Gastrocnemius medialis (tissue), 4 donors: ENCODE measurements at regions not wholly inside any gene's neighbourhood (a gene's known extent, or its start where the extent isn't known, plus 50 kb on each side); places are given as distances from the start of the nearest gene placed in this dataset.
"Not testable (repeated sequence)": the region's sequence is repeated elsewhere in the genome, so short reads cannot be mapped to it uniquely, and the experiment has no call there.

Source experiments
- POLR2A ChIP-seq, 2 donors: fragments of 450-650 bp; IDR thresholded peaks; one replicate each; pipeline ENCODE4 v1.6.1; 2017; ENCODE audit warnings: antibody characterized with exemption in 2 of 2, mild to moderate bottlenecking in 2 of 2, moderate library complexity in 2 of 2
- TF ChIP-seq, protein P1 (sequence below), 5 experiments: fragments of 450-650 bp in 3 of 5; fragments of 200-600 bp in 2 of 5; sonication (generic) in 2 of 5; IDR thresholded peaks in 4 of 5; conservative IDR thresholded peaks in 1 of 5; 1 replicate in 4 of 5; 2 replicates in 1 of 5; pipeline ENCODE4 v1.5.1; 2016 to 2019; ENCODE audit warnings: antibody characterized with exemption in 5 of 5, mild to moderate bottlenecking in 3 of 5, moderate library complexity in 3 of 5

DNA sequence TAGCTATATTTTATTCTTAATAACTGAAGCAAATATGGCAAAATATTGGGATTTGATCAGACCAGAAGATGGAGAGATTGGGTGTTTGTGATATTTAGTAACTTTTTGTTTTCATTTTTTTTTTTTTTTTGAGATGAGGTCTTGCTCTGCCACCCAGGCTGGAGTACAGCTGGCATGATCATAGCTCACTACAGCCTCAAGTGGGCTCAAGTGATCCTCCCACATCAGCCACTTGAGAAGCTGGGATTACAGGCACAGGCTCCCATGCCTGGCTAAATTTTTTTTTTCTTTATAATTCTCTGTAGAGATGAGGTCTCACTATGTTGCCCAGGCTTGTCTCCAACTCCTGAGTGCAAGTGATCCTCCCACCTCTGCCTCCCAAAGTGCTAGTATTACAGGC lies 686.4 kb downstream of the CDY1 start:
- TF ChIP-seq, protein P1, sequence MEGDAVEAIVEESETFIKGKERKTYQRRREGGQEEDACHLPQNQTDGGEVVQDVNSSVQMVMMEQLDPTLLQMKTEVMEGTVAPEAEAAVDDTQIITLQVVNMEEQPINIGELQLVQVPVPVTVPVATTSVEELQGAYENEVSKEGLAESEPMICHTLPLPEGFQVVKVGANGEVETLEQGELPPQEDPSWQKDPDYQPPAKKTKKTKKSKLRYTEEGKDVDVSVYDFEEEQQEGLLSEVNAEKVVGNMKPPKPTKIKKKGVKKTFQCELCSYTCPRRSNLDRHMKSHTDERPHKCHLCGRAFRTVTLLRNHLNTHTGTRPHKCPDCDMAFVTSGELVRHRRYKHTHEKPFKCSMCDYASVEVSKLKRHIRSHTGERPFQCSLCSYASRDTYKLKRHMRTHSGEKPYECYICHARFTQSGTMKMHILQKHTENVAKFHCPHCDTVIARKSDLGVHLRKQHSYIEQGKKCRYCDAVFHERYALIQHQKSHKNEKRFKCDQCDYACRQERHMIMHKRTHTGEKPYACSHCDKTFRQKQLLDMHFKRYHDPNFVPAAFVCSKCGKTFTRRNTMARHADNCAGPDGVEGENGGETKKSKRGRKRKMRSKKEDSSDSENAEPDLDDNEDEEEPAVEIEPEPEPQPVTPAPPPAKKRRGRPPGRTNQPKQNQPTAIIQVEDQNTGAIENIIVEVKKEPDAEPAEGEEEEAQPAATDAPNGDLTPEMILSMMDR (IDR thresholded peaks at IDR 0.05 in 4 of 5, conservative IDR thresholded peaks at IDR 0.05 in 1 of 5): not testable (repeated sequence)
- not testable (repeated sequence) for TF ChIP-seq POLR2A (IDR thresholded peaks at IDR 0.05)
